Duodenal mucosa (tissue), 2 donors: ENCODE measurements at regions not wholly inside any gene's neighbourhood (a gene's known extent, or its start where the extent isn't known, plus 50 kb on each side); places are given as distances from the start of the nearest gene placed in this dataset.

Experiments
- H3K27ac ChIP-seq: one replicate; pipeline ENCODE4 v1.7.0; 2013; ENCODE audit warnings: low read depth, low read length
- H3K27me3 ChIP-seq, 2 donors: one replicate each; pipeline ENCODE4 v1.7.0; 2013; ENCODE audit warnings: low read length in 2 of 2, control low read depth in 1 of 2; ENCODE audit not compliant: insufficient read depth in 2 of 2, control insufficient read depth in 1 of 2
- H3K36me3 ChIP-seq, 2 donors: one replicate each; pipeline ENCODE4 v1.7.0; 2013; ENCODE audit warnings: low read length in 2 of 2, control low read depth in 1 of 2; ENCODE audit not compliant: insufficient read depth in 2 of 2, control insufficient read depth in 1 of 2
- H3K4me1 ChIP-seq, 2 donors: one replicate each; pipeline ENCODE4 v1.7.0; 2013; ENCODE audit warnings: low read length in 2 of 2, control low read depth in 1 of 2; ENCODE audit not compliant: insufficient read depth in 2 of 2, control insufficient read depth in 1 of 2
- H3K4me3 ChIP-seq, 2 donors: one replicate each; pipeline ENCODE4 v1.7.0; 2013; ENCODE audit warnings: low read length in 2 of 2, low read depth in 1 of 2
- H3K9ac ChIP-seq, 2 donors: one replicate each; pipeline ENCODE4 v1.7.0; 2013; ENCODE audit warnings: low read length in 2 of 2, low read depth in 1 of 2
- H3K9me3 ChIP-seq, 2 donors: one replicate each; pipeline ENCODE4 v1.7.0; 2013; ENCODE audit warnings: low read length in 2 of 2, control low read depth in 1 of 2; ENCODE audit not compliant: control insufficient read depth in 1 of 2

DNA sequence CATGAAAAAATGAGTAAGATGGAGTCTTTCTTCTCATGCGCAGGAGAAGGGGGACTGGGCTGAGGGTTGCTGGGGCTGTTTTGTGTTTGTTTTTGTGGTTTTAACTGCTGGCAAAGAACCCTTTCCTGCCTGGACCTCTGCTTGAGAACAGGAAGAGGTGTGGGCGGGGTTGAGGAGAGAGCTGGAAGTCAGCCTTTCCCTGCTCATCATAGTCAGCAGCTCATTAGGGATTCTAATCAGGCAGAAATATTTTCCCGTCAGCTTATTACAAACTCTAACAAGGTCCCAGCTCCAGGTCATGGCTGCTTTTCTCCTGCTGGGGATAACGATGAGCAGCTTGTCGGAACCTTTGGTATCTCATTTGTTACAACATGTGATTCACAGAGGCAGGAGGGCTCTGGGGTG is 185.0 kb upstream of the NRXN3 start:
- Histone ChIP-seq H3K27me3 (peaks cover 0 to 2% of the 10 kb centered on the region in 2 donors), H3K4me1 (peaks cover 0 to 10% of the 10 kb centered on the region in 2 donors), H3K36me3 (no peaks in the 10 kb centered on the region), H3K9ac (no peak overlapping the region), H3K27ac (no peak overlapping the region), H3K9me3 (no peaks in the 10 kb centered on the region), H3K4me3 (no peak overlapping the region)

DNA sequence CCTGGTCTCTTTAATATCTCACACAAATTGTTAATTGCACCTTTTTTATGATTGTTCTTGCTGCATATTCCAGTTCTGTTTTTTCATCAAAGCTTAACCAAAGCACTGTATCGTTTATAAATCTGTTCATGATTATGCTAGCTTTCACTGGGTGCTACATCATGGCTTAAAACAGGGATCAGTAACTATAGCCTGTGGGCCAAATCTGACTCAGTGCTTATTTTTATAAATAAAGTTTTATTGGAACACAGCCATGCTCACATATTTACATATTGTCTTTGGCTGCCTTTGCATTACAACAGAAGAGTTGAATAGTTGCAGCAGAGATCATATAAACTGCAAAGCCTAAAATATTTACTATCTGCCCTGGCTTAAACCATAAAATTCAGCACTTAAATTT is 183.4 kb upstream of the NRXN3 start:
- Histone ChIP-seq H3K27me3 (no peaks in the 10 kb centered on the region), H3K36me3 (no peaks in the 10 kb centered on the region), H3K9me3 (no peaks in the 10 kb centered on the region), H3K9ac (no peak overlapping the region), H3K4me3 (no peak overlapping the region), H3K27ac (no peak overlapping the region), H3K4me1 (no peaks in the 10 kb centered on the region)

DNA sequence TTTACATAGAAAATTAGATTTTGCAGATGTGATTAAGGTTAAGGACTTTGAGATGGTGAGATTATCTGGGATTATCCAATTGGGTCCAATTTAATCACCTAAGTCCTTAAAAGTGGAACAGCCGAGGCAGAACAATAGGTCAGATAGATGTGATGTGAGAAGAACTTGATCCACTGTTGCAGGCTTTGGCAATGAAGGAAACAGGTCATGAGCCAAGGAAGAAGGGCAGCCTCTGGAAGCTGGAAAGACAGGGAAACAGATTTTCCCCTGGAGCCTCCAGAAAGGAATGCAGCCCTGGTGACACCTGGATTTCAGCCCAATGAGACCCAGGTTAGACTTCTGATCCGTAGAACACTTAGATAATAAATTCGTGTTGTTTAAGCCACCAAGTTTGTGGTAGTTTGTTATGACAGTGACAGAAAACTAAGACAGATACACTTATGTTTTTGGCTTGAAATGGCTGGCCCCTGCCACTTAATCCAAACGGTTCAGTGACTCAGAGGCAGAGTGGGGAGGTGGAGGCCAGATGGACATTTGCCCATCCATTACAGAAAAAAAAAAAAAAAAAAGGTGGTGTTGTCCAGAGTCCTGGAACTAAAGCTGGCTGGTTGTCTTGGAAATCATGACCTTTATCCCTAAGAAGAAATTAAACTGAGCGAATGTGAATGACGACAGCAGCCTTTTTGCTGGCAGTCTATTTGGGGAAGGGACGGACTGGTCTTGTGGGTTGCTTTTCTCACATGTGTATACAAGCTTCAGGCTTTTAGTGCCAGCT is 181.9 kb upstream of the NRXN3 start:
- Histone ChIP-seq H3K27ac (peak overlapping the region; percentile 10), H3K9ac (no peak overlapping the region), H3K27me3 (no peaks in the 10 kb centered on the region), H3K4me1 (no peaks in the 10 kb centered on the region), H3K36me3 (no peaks in the 10 kb centered on the region), H3K4me3 (no peak overlapping the region), H3K9me3 (no peaks in the 10 kb centered on the region)

DNA sequence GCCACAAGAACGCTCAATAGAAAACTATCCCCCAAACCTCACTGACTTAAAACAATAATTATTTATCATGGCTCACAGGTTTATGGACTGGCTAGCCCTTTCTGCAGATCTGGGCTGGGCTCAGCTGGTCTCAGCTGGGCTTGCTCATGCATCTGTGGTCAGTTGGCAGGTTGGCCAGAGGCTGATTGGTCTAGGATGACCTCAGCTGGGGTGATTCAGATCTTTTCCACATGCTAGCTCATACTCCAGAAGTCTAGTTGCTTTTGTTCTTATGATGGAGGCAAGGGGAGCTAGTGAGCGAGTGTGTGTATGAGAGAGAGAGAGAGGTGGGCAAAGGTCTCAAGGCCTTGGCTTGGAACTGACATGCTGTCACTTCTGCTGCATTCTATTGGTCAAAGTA is 181.2 kb upstream of the NRXN3 start:
- Histone ChIP-seq H3K27ac (peak overlapping the region; percentile 10), H3K9me3 (no peaks in the 10 kb centered on the region), H3K36me3 (no peaks in the 10 kb centered on the region), H3K4me1 (no peaks in the 10 kb centered on the region), H3K4me3 (no peak overlapping the region), H3K9ac (no peak overlapping the region), H3K27me3 (no peaks in the 10 kb centered on the region)

DNA sequence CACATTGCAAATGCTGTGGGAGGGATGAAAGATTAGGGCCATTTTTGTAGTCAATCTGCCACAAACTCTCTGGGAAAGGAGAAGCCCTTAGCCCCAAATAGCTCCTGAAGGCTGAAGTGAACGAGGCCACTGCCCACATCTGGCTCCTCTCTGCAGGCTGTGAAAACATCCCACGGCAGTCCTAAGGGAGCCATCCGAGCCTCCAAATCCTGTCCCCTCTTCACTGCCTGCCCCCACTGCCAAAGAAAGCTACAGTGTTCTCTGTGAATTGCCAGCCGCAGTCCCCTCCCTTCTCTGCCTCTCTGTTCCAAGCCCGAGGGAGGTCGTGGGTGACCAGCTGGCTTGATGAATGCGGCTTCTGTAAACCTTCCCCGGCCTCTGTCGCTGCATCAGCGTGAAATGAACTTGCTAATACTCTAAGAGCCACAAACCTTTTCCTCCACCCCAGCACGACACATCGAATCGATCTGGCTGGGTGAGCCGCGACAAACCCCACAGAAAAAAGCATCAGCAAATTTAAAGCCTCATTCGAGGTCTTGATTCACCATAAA is 180.7 kb upstream of the NRXN3 start:
- no peaks in the 10 kb centered on the region for H3K4me1 ChIP-seq
- no peak overlapping the region for H3K4me3 ChIP-seq
- H3K9ac ChIP-seq = no peak overlapping the region
- H3K36me3 ChIP-seq = no peaks in the 10 kb centered on the region
- no peak overlapping the region for H3K27ac ChIP-seq
- H3K27me3 ChIP-seq = no peaks in the 10 kb centered on the region
- no peaks in the 10 kb centered on the region for H3K9me3 ChIP-seq

DNA sequence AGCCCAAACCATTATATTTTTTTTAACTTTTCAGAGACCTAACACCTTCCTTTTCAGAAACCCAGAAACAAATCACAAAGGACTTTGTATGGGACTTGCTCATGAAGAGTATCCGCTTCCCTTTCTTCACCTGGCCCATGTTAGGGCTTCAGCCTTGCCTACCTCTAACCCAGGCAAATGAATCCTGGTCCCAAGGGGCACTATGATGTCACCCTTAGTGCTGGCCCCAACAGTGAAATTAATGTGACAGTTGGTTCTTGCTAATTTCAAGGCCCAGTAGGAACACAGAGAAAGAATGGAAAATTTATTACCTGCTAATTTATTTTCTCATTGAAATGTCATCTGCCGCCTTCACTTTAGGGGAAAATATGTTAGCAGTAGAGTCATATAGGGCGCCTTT is 179.8 kb upstream of the NRXN3 start:
- no peak overlapping the region for H3K27ac ChIP-seq
- no peaks in the 10 kb centered on the region for H3K4me1 ChIP-seq
- no peaks in the 10 kb centered on the region for H3K9me3 ChIP-seq
- no peaks in the 10 kb centered on the region for H3K36me3 ChIP-seq
- H3K27me3 ChIP-seq = no peaks in the 10 kb centered on the region
- no peak overlapping the region for H3K4me3 ChIP-seq
- H3K9ac ChIP-seq = no peak overlapping the region

DNA sequence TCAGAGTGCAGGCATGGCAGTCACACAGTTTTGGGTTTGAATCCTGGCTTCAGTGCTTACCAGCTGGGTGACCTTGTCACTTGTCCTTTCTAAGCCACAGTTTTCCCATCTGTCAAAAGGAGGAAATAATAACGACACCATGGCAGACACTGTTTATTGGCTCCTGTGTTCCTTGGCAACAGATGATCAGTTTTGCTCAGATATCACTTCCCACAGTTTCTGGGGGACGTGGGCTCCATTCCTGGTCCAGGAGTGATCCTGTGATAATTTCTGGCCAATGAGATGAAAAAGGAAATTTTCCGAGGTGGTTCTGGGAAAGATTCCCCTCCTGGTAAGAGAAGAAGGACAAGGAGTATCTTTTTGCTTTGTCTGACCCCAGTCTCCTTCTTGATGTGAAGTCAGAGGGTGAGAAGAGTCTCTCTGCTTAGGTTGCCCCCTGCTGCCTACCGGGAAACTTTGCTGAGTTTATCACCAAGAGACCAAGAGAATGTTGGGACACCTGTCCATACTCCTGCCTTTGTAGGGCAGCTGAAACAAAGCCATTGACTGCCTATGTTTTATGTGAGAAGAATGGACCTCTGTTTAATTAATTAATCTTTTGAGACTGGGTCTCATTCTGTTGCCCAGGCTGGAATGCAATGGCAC is 178.9 kb upstream of the NRXN3 start:
- Histone ChIP-seq H3K9me3 (no peaks in the 10 kb centered on the region), H3K36me3 (no peaks in the 10 kb centered on the region), H3K4me3 (no peak overlapping the region), H3K4me1 (no peaks in the 10 kb centered on the region), H3K9ac (no peak overlapping the region), H3K27ac (no peak overlapping the region), H3K27me3 (no peaks in the 10 kb centered on the region)

DNA sequence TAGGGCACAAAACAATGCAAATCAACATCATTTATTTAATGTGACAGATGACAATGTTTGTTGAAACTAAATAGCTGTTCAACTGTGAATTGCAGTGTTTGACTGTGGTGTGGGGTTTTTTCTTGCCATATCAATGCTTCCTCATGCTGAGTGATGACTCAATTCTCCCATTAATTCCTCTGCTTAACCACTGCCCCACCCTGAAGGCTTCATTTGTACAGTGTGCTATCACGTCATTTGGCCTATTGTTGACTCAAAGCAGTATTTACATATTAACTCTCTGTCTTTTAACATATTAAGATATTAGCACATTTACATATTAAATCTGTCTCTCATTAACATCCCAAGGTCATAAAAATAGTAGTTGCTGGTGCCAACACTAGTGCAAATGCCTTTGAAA is 164.8 kb upstream of the NRXN3 start:
- H3K27me3 ChIP-seq = no peaks in the 10 kb centered on the region
- H3K36me3 ChIP-seq = no peaks in the 10 kb centered on the region
- no peaks in the 10 kb centered on the region for H3K4me1 ChIP-seq
- no peaks in the 10 kb centered on the region for H3K9me3 ChIP-seq
- H3K27ac ChIP-seq = no peak overlapping the region
- H3K9ac ChIP-seq = no peak overlapping the region
- no peak overlapping the region for H3K4me3 ChIP-seq

DNA sequence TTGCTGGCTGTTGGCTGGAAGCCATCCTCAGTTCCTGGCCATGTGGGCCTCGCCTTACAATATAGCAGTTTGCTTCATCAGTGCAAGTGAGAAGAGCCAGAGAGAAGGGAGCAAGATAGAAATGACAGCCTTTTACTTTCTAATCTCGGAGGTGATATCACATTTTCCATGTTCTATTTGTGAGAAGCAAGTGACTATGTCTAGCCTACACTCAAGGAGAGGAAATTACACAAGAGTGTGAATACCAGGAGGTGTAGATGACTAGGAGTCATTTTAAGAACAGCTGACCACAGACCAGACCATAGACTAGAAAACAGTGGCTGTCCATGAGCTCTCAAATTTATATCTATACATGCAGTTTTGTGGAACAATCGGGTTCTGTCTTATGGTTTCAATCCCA is 163.0 kb upstream of the NRXN3 start:
- Histone ChIP-seq H3K4me3 (no peak overlapping the region), H3K9me3 (no peaks in the 10 kb centered on the region), H3K9ac (no peak overlapping the region), H3K36me3 (no peaks in the 10 kb centered on the region), H3K27ac (no peak overlapping the region), H3K4me1 (no peaks in the 10 kb centered on the region), H3K27me3 (no peaks in the 10 kb centered on the region)

DNA sequence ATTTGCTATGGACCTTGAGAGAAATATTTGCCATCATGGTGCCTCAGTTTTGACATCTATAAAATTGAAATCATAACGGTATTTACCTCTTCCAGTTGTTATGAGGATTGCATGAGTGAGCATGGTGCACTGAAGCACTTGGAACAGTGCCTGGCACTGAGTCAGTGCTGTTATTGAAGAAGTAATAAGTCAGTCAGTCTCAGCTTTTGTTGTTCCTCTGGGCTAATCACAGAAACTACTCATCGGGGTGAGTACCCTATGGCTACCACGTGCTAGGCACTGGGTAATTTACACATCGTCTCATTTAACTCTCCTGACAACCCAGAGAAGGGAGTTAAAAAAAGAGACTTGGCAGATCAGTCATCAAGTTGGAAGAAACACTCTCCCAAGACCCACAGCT is 159.5 kb upstream of the NRXN3 start:
- Histone ChIP-seq H3K9me3 (no peaks in the 10 kb centered on the region), H3K4me3 (no peak overlapping the region), H3K36me3 (no peaks in the 10 kb centered on the region), H3K4me1 (no peaks in the 10 kb centered on the region), H3K9ac (no peak overlapping the region), H3K27ac (no peak overlapping the region), H3K27me3 (no peaks in the 10 kb centered on the region)
